GM21786 (cell line): ENCODE measurements at regions not wholly inside any gene's neighbourhood (a gene's known extent, or its start where the extent isn't known, plus 50 kb on each side); places are given as distances from the start of the nearest gene placed in this dataset.
"Not testable (repeated sequence)": the region's sequence is repeated elsewhere in the genome, so short reads cannot be mapped to it uniquely, and the experiment has no call there.

ENCODE experiments used
- ATAC-seq: cut with Tn5 transposase; IDR thresholded peaks from one replicate; pipeline ENCODE4 v1.9.1; 2021; ENCODE audit not compliant: unreplicated experiment

DNA sequence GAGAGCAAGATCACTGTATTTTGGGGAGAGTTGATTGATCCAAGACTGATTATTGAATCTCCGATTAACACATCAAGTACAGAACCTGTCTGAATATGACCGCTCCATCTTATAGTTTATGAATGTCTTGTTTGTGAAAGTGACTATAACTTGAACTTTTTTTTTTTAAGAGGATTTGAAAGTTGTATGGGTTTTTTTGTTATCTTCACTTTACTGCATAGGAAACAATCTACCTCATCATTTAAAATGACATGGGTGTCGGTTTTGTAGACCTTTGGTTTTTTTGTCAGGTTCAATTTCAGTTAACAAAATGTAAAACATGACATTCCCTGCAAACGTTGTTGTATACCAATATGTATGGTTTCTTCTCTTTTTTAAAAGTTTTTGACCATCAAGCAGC lies 103.0 kb upstream of the NUDT6 start:
- ATAC-seq: no peak

DNA sequence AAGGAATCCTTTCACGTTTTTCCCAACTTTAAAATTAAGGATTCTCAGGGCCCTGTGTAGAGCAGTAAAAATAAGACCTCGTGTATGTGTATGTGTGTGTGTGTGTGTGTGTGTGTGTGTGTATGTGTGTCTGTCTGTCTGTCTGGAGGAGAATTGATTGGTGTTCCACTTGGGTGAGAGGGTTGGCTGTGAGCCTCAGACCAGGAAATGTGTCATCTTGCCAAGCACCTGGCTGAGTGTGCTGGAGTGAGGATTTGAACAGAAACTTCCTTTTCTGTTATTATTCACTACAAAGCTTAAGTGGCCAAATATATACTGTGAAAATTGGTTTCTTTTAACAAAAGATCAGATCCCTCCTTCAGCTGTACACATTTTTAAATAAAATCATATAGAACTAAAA lies 103.6 kb upstream of the NUDT6 start:
- not testable (repeated sequence) for ATAC-seq

DNA sequence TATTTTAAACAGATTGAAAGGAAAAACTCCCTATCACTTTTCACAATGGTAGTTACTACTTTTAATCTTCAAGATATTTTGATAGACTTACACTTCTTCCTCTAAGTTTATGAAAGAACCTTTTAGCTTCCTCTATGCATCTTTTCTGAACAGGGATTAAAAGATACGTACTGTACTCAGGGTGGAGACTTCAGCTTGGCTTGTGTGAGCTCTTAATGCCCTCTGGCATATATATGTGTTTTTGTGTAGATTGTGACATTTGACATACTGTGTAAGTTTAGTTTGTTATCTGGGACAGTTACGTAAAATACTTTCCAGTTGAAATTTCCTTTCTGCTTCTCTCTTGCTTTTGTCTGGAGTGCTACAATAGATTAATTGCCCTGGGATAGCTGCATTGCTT lies 109.3 kb upstream of the NUDT6 start:
- ATAC-seq: no peak

DNA sequence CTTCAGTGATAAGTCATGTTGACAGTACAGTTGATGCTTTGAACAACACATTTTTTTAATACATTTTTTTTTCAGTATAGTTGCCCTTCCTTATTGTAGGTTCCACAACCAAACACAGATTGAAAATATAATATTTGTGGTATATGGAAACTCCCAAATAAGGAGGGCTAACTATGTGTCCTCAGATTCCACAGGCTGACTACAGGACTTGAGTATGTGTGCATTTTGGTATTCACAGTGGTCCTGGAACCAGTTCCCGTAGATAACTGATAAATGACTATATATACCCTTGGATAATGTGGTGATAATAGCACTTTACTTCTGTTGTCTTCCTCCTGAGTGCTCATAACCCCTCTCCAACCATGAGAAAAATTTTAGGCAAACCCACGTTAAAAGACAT lies 111.6 kb upstream of the NUDT6 start:
- ATAC-seq: no peak

DNA sequence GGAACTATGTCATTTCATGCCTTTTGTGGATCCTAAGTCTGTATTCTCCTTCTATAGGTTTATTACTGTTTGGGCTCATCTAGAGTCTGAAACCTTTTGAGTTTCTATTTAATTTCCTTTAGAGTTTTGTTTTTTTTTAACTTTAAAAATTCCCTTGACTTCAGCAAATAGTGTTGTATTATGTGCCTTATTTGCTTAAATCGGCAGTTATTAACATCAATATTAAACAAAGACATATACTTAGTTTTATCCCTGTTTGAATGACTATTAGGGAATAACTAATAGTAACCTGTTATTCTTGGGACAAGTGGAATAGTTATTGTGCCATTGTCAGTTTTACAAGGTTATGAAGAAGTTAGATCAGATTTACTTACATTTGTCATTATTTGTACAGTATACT lies 112.8 kb upstream of the NUDT6 start:
- no peak for ATAC-seq

DNA sequence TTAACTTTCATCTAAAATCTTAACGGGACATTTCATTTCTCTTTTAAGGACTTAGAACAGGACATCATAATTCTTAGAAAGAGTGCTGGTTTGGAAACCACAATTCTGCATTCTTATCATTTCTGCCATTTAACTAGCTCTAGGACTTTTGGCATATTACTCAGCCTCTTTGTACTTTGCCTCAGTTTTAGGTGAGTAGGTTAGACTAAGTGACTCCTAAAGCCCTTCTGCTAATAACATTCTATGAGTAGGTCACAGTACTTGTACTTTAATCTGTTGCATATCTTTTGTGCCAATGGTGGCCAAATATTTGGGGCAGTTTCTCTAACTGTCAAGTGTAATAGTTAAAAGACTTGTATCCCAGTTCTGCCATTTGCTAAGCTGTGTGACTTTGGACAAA lies 115.4 kb upstream of the NUDT6 start:
- no peak for ATAC-seq

DNA sequence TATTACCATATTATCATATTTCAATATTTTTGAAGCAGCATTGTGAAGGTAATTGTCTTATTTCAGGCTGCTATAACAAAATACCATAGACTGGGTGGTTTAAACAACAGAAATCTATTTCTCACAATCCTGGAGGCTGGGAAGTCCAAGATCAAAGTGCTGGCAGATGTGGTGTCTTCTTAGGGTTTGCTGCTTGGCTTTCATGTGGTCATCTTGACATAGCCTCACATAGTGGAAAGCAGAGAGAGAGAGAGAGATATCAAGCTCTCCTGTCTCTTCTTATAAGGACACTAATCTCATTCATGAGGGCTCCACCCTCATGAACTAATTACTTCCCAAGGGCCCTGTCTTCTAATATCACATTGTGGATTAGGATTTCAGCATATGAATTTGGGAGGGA lies 119.7 kb upstream of the NUDT6 start:
- ATAC-seq: no peak

DNA sequence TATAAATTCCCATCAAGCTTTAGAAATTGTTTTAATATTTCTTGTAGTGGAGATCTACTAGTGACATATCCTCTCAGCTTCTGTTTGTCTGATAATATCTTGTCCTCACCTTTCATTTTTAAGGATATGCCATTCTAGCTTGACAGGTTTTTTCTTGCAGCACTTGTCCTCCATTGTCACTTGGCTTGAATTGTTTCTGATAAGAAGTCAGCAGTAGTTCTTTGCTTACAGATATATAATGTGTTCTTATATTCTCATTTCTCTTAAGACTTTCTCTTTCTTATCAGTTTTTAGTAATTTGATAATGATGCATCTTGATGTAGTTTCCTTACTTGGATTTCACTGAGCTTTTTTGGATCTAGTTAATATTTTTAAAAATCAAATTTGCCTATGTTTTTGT lies 120.6 kb upstream of the NUDT6 start:
- ATAC-seq: no peak

DNA sequence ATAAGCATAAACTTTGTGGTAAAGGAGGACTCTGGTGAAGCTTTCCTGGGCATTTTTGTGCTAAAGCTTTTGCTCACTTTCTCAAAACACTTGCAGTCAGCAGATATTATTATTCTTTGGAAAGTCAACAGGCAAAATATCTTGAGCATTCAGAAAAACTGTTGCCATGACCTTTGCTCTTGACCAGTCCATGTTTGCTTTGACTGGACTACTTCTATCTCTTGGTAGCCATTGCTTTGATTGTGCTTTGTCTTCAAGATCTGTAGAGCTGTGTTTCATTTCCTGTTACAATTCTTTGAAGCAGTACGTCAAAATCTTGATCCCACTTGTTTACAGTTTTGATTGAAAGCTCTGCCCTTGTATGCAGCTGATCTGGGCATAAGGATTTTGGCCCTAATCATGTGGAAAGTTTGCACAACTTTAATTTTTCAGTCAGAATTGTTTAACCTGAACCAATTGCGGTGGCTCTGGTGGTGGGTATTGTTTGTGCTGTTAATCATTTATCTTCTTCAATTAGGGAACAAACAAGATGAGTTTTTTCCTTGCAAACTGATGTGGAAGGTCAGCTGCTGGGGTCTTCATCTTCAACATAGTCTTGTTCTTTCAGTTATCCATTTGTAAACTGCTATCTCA lies 121.5 kb upstream of the NUDT6 start:
- no peak for ATAC-seq

DNA sequence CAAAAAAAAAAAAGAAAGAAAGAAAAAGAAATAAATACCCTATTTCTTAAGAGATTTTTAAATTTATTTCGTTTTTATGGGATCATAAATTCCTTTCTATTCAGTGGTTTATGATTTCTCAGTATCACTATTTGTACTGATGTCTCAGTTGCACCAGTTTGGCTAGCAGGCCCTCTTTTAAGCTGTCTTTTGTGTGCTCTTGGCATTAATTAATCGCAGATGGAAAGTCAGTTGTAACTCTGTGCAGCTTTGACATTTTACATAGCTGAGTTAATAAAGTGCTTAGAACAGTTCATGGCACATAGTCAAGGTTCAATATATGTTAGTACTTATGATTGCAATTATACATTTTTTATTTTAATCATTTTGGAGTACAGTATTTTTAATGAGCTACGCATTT lies 123.7 kb upstream of the NUDT6 start:
- ATAC-seq: no peak

DNA sequence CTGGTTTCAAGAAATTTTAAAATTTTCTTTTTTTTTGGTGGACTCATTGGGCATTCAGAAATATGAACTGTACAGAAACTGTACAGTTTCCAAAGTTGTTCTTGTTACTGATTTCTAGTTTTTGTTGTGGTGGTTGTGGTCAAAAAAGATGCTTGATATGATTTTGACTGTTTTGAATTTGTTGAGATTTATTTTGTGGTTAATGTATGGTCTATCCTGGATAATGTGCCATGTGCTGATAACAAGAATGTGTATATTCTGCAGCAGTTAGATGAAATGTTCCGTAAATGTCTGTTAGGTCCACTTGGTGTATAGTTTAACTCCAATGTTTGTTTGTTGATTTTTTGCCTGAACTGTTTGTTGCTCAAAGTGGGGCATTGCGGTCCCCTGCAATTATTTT lies 127.6 kb upstream of the NUDT6 start:
- ATAC-seq: no peak

DNA sequence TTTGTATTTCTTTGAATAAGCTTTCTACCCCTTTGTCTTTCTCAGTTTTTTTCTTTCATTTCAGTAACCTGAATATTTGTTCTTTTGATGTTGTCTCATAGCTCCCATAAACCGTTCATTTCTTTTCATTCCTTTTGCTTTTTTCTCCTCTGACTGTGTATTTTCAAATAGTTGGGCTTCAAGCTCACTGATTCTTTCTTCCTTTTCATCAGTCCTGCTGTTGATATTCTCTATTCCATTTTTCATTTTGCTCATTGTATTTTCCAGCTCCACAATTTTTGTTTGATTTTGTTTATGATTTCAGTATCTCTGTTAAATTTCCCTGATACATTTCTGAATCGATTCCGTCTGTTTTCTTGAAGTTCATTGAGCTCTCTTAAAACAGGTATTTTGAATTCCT lies 129.6 kb upstream of the NUDT6 start:
- ATAC-seq: no peak

DNA sequence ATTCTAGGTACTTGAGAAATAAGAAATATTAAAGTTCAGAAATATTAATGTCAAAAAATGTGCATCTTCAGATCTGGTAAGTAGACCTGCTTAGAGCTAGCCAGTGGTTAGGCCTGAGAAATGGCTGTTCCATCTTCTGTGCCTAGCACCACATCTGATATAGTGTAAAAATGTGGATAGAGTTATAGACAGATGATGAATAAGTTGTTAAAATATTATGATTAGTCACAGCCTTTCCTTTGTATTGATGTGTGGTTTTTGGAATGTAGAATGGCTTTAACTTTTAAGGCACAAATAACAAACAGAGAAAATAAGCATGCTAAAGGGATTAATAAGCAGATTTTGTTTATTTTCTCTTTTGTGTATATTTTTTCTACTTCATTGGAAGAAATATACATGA lies 133.5 kb upstream of the NUDT6 start:
- no peak for ATAC-seq

DNA sequence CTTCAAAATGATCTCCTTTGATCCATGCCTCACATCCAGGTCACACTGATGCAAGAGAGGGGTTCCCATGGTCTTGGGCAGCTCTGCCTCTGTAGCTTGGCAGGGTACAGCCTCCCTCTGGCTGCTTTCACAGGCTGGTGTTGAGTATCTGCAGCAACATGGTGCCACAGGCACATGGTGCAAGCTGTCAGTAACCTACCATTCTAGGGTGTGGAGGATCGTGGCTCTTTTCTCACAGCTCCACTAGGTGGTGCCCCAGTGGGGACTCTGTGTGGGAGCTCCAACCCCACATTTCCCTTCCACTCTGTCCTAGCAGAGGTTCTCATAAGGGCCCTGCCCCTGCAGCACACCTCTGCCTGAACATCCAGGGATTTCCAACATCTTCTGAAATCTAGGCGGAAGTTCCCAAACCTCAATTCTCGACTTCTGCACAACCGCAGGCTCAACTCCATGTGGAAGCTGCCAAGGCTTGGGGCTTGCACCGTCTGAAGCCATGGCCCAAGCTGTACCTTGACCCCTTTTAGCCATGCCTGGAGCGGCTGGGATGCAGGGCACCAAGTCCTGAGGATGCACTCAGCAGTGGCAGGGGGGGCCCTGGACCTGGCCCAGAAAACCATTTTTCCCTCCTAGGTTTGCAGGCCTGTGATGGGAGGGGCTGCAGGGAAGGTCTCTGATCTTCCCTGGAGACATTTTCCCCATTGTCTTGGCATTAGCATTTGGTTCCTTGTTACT lies 137.8 kb upstream of the NUDT6 start:
- ATAC-seq: no peak

DNA sequence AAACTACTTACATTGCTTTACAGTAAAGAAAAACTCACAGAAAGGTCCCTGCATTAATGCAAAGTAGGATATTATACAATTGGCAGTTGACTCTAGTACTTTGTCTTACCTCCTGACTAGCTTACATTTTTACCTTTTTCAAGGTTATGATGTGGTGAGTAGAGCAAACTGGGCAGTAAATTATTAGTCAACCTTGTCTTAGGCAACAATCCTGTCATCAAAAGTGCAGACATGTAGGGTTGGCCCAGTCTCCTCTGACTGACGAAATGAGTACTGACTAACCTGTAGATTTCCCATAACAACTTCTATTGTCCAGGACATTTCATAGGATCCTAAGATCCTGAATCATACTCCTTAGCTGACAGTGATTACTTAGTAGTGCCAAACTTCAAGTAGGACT lies 142.0 kb upstream of the NUDT6 start:
- ATAC-seq: no peak

DNA sequence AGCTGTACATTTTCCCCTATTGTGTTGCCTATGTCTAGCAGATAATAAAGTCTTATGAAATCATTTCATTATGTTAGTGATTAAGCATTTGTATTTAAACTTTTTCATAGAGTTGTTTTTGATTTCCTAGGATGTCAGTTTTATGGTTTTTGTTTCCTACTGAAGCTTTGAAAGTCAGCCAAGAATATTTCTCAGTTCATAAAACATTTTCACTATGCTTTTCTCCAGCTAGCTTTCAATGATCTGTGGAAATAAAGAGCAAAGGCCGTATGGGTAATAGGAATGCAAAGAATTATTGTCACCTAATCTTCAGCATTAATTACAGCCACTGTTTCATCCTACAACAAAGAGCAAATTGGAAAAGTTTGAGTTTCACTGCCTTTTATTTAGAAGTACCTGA lies 145.7 kb upstream of the NUDT6 start:
- ATAC-seq: no peak

DNA sequence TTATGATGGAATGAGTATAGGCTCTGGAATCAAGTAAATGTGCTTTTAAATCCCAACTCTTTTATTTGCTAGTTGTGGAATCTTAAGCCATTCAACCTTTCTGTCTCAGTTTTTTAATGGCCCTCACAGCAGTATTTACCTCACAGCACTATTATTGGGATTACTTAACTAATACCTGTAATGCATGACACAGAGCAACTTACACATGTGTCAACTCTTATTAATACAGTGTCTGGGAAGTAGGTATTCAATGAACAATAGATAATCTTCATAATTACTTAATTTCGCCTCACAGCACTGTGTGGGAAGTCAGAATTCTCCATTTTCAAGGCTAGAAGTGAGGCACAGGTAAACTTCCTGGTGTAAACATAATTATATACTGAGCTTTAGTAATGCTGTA lies 149.7 kb upstream of the NUDT6 start:
- no peak for ATAC-seq

DNA sequence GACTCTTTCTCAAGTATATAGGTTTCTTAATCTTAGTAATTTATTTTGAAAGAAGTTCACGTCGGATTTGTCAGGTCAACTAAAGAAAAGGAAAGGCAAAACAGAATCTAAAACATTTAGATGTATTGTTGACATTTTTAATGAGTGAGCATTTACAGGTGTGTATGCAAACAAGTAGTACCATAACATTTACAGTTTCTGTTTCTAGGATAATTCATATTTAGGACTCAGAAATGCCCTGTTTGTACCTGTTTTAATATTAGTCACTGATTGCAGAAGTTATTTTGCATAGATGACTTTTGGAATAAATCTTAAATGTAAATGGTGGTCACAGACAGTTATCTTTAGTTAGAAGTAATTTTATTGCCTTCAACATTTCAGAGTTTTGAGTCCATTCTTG lies 151.3 kb upstream of the NUDT6 start:
- no peak for ATAC-seq

DNA sequence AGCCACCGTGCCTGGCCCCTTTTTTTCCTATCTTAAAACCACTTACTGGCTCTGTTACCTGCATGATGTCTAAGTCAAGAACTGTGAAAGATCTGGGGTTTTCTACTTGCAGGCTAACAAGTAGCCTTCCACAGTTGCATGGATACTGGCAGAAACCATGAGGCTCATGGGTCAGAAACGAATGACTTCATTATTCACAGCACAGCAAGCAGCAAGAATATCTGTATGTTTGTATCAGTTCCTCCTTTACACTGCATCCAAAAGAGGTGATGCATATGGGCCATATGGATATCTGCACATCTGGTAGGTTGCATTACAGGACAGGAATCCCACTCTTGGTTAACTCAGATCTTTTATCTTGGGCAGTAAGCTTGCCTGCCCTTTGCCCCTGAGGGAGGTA lies 154.9 kb upstream of the NUDT6 start:
- ATAC-seq: peak; percentile 60

DNA sequence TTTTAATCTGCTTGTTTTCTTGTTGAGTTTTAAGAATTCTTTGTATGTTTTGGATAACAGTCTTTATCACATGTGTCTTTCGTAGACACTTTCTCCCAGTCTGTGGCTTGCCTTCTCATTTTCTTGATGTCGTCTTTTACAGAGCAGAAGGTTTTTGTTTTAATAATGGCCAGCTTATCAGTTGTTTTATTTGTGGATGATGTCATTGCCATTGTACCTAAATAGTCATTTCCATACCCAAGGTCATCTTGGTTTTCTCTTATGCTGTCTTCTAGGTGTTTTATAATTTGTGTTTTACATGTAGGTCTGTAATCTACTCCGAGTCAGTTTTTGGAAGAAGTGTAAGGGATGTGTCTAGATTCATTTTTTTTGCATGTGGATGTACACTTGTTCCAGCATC lies 159.6 kb upstream of the NUDT6 start:
- ATAC-seq: no peak

DNA sequence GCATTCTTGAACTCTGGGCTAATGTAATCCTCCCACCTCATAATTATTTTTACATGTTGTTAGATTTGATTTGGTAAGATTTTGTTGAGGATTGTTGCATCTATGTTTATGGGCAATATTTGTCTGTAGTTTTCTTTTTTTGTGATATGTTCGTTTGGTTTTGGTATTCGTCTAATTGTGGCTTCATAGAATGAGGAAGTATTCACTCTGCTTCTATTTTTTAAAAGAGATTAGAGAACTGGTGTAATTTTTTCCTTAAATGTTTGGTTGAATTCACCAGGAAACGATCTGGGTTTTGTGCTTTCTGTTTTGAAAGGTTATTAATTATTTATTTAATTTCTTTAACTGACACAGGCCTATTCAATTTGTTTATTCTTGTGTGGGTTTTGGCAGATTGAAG lies 161.2 kb upstream of the NUDT6 start:
- ATAC-seq: no peak

DNA sequence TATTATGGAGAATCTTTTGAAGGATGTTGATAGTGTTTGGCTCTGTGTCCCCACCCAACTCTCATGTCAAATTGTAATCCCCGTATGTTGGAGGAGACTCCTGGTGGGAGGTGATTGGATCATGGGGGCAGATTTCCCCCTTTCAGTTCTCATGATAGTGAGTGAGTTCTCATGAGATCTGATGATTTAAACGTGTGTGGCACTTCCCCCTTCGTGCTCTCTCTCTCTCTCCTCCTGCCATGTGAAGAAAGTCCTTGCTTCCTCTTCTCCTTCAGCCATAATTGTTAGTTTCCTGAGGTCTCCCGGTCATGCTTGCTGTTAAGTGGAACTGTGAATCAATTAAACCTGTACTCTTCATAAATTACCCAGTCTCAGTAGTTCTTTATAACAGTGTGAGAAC lies 166.1 kb upstream of the NUDT6 start:
- no peak for ATAC-seq

DNA sequence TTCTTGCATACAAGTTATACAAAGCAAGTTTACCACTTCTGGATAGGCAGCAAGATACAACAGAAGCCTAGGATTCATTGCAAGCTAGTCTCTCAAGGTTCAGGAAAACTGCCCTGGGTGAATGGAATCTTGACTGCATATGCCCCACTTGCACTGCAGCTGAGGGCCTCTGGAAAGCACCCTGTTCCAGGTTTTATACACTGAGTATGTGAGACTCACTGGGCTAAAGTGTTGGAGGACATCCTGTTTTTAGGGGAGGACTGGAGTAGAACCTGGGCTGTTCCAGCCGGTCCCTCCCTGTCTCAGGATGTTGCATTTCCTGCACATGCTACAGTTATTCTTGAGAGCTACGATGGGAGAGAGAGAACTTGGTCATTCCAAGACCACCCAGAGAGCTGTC lies 168.5 kb upstream of the NUDT6 start:
- ATAC-seq: no peak
